CD4-positive, alpha-beta T cell (primary cell): ENCODE measurements at regions not wholly inside any gene's neighbourhood (a gene's known extent, or its start where the extent isn't known, plus 50 kb on each side); places are given as distances from the start of the nearest gene placed in this dataset.

ENCODE experiments used
- ATAC-seq: fragments of 200-7000 bp; cut with Tn5 transposase; one replicate; pipeline ENCODE4 v1.10.0; 2022; ENCODE audit warnings: mild to moderate bottlenecking; ENCODE audit not compliant: poor library complexity
- CTCF ChIA-PET: fragments of 350-600 bp; sonication (Branson Sonifier 250); formaldehyde crosslinking; loops from one replicate; lab custom pipeline; 2021; ENCODE audit warnings: antibody characterized with exemption, inconsistent platforms; lab: Charles Lee
- POLR2A ChIA-PET: fragments of 350-600 bp; sonication (Branson Sonifier 250); formaldehyde crosslinking; loops from one replicate; lab custom pipeline; 2021; ENCODE audit warnings: antibody characterized with exemption, inconsistent platforms; lab: Charles Lee
- DNase-seq, 14 experiments: peaks; one replicate each; pipeline ENCODE4 v3.0.0-alpha.2; 2013 to 2020; ENCODE audit warnings: mixed read lengths in 2 of 14
- H3K27ac ChIP-seq, 2 donors: one replicate each; pipeline versions ENCODE4 v1.5.1 to v1.7.0; 2013; ENCODE audit warnings: low read length in 2 of 2, low read depth in 1 of 2, mild to moderate bottlenecking in 1 of 2
- H3K27me3 ChIP-seq, 2 experiments: 1 replicate in 1 of 2; 2 replicates in 1 of 2; pipeline versions ENCODE4 v1.6.1 to v1.7.0; 2013; ENCODE audit warnings: low read length in 2 of 2, control low read depth in 1 of 2, mild to moderate bottlenecking in 1 of 2, moderate library complexity in 1 of 2; ENCODE audit not compliant: insufficient read depth in 2 of 2, control insufficient read depth in 1 of 2
- H3K36me3 ChIP-seq: one replicate; pipeline ENCODE4 v1.6.1; 2013; ENCODE audit warnings: low read length, control low read depth; ENCODE audit not compliant: insufficient read depth
- H3K4me1 ChIP-seq: one replicate; pipeline ENCODE4 v1.6.1; 2013; ENCODE audit warnings: low read length, control low read depth; ENCODE audit not compliant: insufficient read depth
- H3K4me3 ChIP-seq: one replicate; pipeline ENCODE4 v1.5.1; 2013; ENCODE audit warnings: mild to moderate bottlenecking, low read length, moderate library complexity
- H3K9me3 ChIP-seq, 2 experiments: 1 replicate in 1 of 2; 2 replicates in 1 of 2; pipeline versions ENCODE4 v1.6.1 to v1.7.0; 2013; ENCODE audit warnings: low read length in 2 of 2, mild to moderate bottlenecking in 2 of 2, control low read depth in 1 of 2, moderate library complexity in 1 of 2; ENCODE audit not compliant: control insufficient read depth in 1 of 2, insufficient read depth in 1 of 2
- H3K27ac Mint-ChIP-seq: one replicate; pipeline ENCODE4 v1.8.0; 2020; ENCODE audit warnings: mixed read lengths
- H3K27me3 Mint-ChIP-seq: one replicate; pipeline ENCODE4 v1.8.0; 2021; ENCODE audit warnings: mixed read lengths
- H3K36me3 Mint-ChIP-seq: one replicate; pipeline ENCODE4 v1.8.0; 2021; ENCODE audit warnings: low read depth, mixed read lengths
- H3K4me1 Mint-ChIP-seq: one replicate; pipeline ENCODE4 v1.8.0; 2021; ENCODE audit warnings: low read depth, mixed read lengths
- H3K4me3 Mint-ChIP-seq: one replicate; pipeline ENCODE4 v1.8.0; 2020; ENCODE audit warnings: mild to moderate bottlenecking, mixed read lengths
- H3K9me3 Mint-ChIP-seq: one replicate; pipeline ENCODE4 v1.8.0; 2020; ENCODE audit warnings: mixed read lengths
- intact Hi-C, 2 experiments: fragments of 100-400 bp; cut with DNase I in 1 of 2; cut with micrococcal nuclease in 1 of 2; formaldehyde crosslinking; loops; one replicate each; pipeline versions ENCODE4 v1.15.1 to v1.9.0; 2023 to 2025; cut with DNase I, micrococcal nuclease
- TF ChIP-seq, protein P1 (sequence below): fragments of 200-600 bp; IDR thresholded peaks from one replicate; pipeline ENCODE4 v1.8.0; 2022; ENCODE audit warnings: antibody characterized with exemption, mild to moderate bottlenecking

DNA sequence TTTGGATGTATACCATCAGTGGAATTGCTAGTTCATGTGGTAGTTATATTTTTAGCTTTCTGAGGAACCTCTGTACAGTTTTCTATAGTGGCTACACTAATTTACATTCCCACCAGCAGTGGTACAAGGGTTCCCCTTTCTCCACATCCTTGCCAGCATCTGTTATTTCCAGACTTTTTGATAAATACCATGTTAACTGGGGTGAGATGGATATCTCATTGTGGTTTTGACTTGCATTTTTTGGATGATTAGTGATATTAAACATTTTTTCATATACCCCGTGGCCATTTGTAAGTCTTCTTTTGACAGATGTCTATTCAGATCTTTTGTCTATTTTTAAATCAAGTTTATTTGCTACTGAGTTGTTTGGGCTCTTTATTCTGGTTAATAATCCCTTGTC lies 455.6 kb upstream of the RARB start:
- TF ChIP-seq, protein P1, sequence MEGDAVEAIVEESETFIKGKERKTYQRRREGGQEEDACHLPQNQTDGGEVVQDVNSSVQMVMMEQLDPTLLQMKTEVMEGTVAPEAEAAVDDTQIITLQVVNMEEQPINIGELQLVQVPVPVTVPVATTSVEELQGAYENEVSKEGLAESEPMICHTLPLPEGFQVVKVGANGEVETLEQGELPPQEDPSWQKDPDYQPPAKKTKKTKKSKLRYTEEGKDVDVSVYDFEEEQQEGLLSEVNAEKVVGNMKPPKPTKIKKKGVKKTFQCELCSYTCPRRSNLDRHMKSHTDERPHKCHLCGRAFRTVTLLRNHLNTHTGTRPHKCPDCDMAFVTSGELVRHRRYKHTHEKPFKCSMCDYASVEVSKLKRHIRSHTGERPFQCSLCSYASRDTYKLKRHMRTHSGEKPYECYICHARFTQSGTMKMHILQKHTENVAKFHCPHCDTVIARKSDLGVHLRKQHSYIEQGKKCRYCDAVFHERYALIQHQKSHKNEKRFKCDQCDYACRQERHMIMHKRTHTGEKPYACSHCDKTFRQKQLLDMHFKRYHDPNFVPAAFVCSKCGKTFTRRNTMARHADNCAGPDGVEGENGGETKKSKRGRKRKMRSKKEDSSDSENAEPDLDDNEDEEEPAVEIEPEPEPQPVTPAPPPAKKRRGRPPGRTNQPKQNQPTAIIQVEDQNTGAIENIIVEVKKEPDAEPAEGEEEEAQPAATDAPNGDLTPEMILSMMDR = no peak
- H3K4me3 ChIP-seq = no peak overlapping the region
- intact Hi-C loops = no loop called here
- H3K4me1 ChIP-seq = no peaks in the 10 kb centered on the region
- Mint-ChIP-seq H3K9me3 (peaks cover 14% of the 10 kb centered on the region), H3K4me1 (no peaks in the 10 kb centered on the region), H3K4me3 (no peak overlapping the region), H3K27me3 (no peaks in the 10 kb centered on the region), H3K27ac (no peak overlapping the region), H3K36me3 (no peaks in the 10 kb centered on the region)
- no peak for ATAC-seq
- ChIA-PET CTCF (no interaction called here), POLR2A (no interaction called here)
- H3K27me3 ChIP-seq = no peaks in the 10 kb centered on the region
- H3K36me3 ChIP-seq = no peaks in the 10 kb centered on the region
- no peaks in the 10 kb centered on the region for H3K9me3 ChIP-seq
- H3K27ac ChIP-seq = no peak overlapping the region
- DNase-seq = no peak

DNA sequence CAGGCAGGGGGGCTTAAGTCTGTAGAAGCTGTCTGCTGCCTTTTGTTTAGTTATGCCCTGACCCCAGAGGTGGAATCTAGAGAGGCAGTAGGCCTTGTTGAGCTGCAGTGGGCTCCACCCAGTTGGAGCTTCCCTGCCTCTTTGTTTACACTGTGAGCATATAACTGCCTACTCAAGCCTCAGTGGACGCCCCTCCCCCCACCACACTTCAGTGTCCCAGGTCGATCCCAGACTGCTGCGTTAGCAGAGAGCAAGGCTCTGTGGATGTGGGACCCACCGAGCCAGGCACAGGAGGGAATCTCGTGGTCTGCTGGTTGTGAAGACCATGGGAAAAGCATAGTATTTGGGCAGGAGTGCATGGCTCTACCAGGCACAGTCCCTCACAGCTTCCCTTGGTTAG lies 446.8 kb upstream of the RARB start:
- ATAC-seq = no peak
- Histone ChIP-seq H3K9me3 (peaks cover 0 to 10% of the 10 kb centered on the region in 2 experiments), H3K4me3 (no peak overlapping the region), H3K27me3 (no peaks in the 10 kb centered on the region), H3K4me1 (no peaks in the 10 kb centered on the region), H3K27ac (no peak overlapping the region), H3K36me3 (no peaks in the 10 kb centered on the region)
- H3K27ac Mint-ChIP-seq = no peak overlapping the region
- intact Hi-C loops = no loop called here
- H3K4me3 Mint-ChIP-seq = no peak overlapping the region
- no peaks in the 10 kb centered on the region for H3K27me3 Mint-ChIP-seq
- H3K4me1 Mint-ChIP-seq = no peaks in the 10 kb centered on the region
- TF ChIP-seq, protein P1 = no peak
- ChIA-PET POLR2A (no interaction called here), CTCF (no interaction called here)
- no peak for DNase-seq
- H3K36me3 Mint-ChIP-seq = no peaks in the 10 kb centered on the region
- peaks cover 6% of the 10 kb centered on the region for H3K9me3 Mint-ChIP-seq

- intact Hi-C loops = no loop called here
- DNase-seq = no peak
- Histone ChIP-seq H3K4me3 (no peak overlapping the region), H3K27ac (no peak overlapping the region), H3K36me3 (no peaks in the 10 kb centered on the region), H3K4me1 (no peaks in the 10 kb centered on the region), H3K27me3 (no peaks in the 10 kb centered on the region), H3K9me3 (peaks cover 0 to 10% of the 10 kb centered on the region in 2 experiments)
- Mint-ChIP-seq H3K4me1 (no peaks in the 10 kb centered on the region), H3K27ac (no peak overlapping the region), H3K4me3 (no peak overlapping the region), H3K9me3 (peaks cover 6% of the 10 kb centered on the region), H3K27me3 (no peaks in the 10 kb centered on the region), H3K36me3 (no peaks in the 10 kb centered on the region)
- CTCF ChIA-PET = no interaction called here
- no peak for ATAC-seq
- TF ChIP-seq, protein P1 = no peak
- POLR2A ChIA-PET = no interaction called here
Observed at GRCh38 chr3:24981924-24982323, 446.1 kb upstream of the RARB start.
